MM.1S (cell line): ENCODE measurements at regions not wholly inside any gene's neighbourhood (a gene's known extent, or its start where the extent isn't known, plus 50 kb on each side); places are given as distances from the start of the nearest gene placed in this dataset.

ENCODE experiments used
- EZH2 ChIP-seq: fragments of 300-600 bp; sonication (generic); optimal IDR thresholded peaks from 2 replicates; pipeline ENCODE3; 2017; ENCODE audit warnings: low read depth, mild to moderate bottlenecking, antibody characterized with exemption, low read length, mixed read lengths
- TF ChIP-seq, protein P1 (sequence below): fragments of 300-600 bp; sonication (generic); IDR thresholded peaks from 2 replicates; pipeline ENCODE4 v1.5.1; 2016; ENCODE audit warnings: antibody characterized with exemption, low read length, mixed read lengths

DNA sequence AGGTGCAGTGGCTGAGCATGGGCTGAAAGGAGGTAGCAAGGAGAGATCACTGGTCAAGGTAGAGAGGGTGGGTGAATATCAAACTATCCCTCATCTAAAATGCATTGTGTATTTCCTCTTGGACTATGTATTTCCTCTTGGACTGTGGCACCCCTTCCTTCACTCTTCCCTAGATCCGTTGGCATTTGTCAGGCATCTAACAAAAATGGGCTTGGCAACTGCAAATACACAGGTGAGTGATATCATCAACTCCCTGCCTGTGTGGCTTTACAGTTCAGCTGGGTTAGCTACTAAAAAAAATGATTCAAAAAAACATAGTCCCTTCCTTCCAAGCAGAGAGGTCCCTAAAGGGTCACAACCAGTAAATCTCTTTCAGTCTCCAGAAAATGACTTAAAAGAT is 142.8 kb upstream of the FUT8 start:
- TF ChIP-seq EZH2, result no peak
- TF ChIP-seq, protein P1, sequence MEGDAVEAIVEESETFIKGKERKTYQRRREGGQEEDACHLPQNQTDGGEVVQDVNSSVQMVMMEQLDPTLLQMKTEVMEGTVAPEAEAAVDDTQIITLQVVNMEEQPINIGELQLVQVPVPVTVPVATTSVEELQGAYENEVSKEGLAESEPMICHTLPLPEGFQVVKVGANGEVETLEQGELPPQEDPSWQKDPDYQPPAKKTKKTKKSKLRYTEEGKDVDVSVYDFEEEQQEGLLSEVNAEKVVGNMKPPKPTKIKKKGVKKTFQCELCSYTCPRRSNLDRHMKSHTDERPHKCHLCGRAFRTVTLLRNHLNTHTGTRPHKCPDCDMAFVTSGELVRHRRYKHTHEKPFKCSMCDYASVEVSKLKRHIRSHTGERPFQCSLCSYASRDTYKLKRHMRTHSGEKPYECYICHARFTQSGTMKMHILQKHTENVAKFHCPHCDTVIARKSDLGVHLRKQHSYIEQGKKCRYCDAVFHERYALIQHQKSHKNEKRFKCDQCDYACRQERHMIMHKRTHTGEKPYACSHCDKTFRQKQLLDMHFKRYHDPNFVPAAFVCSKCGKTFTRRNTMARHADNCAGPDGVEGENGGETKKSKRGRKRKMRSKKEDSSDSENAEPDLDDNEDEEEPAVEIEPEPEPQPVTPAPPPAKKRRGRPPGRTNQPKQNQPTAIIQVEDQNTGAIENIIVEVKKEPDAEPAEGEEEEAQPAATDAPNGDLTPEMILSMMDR, result no peak
